ENCODE measurements at regions not wholly inside any gene's neighbourhood (a gene's known extent, or its start where the extent isn't known, plus 50 kb on each side); places are given as distances from the start of the nearest gene placed in this dataset.

- Mint-ChIP-seq H3K36me3 (ENCODE audit: low read depth) (no peaks in the 10 kb centered on the region), H3K4me1 (ENCODE audit: low read depth) (peaks cover 4% of the 10 kb centered on the region), H3K27ac (no peak overlapping the region), H3K4me3 (no peak overlapping the region), H3K27me3 (ENCODE audit: low read depth) (peaks cover 7% of the 10 kb centered on the region), H3K9me3 (ENCODE audit: insufficient read depth) (no peaks in the 10 kb centered on the region)
- CTCF ChIA-PET: interaction anchor here (0.8 to 1.9 kb wide), 4 partner anchors 16 to 185 kb away, joined by 3 to 8 read pairs (median 6); no protein-coding TSS in a partner anchor
- no peak for ATAC-seq
- POLR2A ChIA-PET: no interaction called here
- DNase-seq: no peak
Observed at GRCh38 chr1:183730886-183731573, 73.9 kb upstream of the RGL1 start.

GRCh38 chr1:183730107-183730724, 74.7 kb upstream of the RGL1 start:
- no peaks in the 10 kb centered on the region for H3K9me3 Mint-ChIP-seq (ENCODE audit: insufficient read depth)
- H3K27me3 Mint-ChIP-seq (ENCODE audit: low read depth): peaks cover 7% of the 10 kb centered on the region
- no peak overlapping the region for H3K27ac Mint-ChIP-seq
- ATAC-seq (no peak), DNase-seq (no peak)
- no peaks in the 10 kb centered on the region for H3K36me3 Mint-ChIP-seq (ENCODE audit: low read depth)
- POLR2A ChIA-PET: no interaction called here
- no peak overlapping the region for H3K4me3 Mint-ChIP-seq
- H3K4me1 Mint-ChIP-seq (ENCODE audit: low read depth): peaks cover 4% of the 10 kb centered on the region
- CTCF ChIA-PET: interaction anchor here (1.8 to 1.9 kb wide), 2 partner anchors 76 to 185 kb away, joined by 7 to 8 read pairs; no protein-coding TSS in a partner anchor

- CTCF ChIA-PET: no interaction called here
- H3K4me1 Mint-ChIP-seq (ENCODE audit: low read depth): peaks cover 4% of the 10 kb centered on the region
- ATAC-seq: no peak
- POLR2A ChIA-PET: no interaction called here
- no peaks in the 10 kb centered on the region for H3K9me3 Mint-ChIP-seq (ENCODE audit: insufficient read depth)
- DNase-seq: no peak
- no peaks in the 10 kb centered on the region for H3K27me3 Mint-ChIP-seq (ENCODE audit: low read depth)
- H3K27ac Mint-ChIP-seq: no peak overlapping the region
- H3K4me3 Mint-ChIP-seq: no peak overlapping the region
- no peaks in the 10 kb centered on the region for H3K36me3 Mint-ChIP-seq (ENCODE audit: low read depth)
Observed at GRCh38 chr1:183726825-183727224, 73.7 kb upstream of the APOBEC4 start.

- Mint-ChIP-seq H3K27me3 (ENCODE audit: low read depth) (no peaks in the 10 kb centered on the region), H3K9me3 (ENCODE audit: insufficient read depth) (no peaks in the 10 kb centered on the region), H3K4me3 (no peak overlapping the region), H3K36me3 (ENCODE audit: low read depth) (no peaks in the 10 kb centered on the region), H3K27ac (no peak overlapping the region), H3K4me1 (ENCODE audit: low read depth) (no peaks in the 10 kb centered on the region)
- ChIA-PET CTCF (no interaction called here), POLR2A (no interaction called here)
- DNase-seq (no peak), ATAC-seq (no peak)
Observed at GRCh38 chr1:183724350-183725042, 71.4 kb upstream of the APOBEC4 start.

- Mint-ChIP-seq H3K36me3 (ENCODE audit: low read depth) (no peaks in the 10 kb centered on the region), H3K4me1 (ENCODE audit: low read depth) (no peaks in the 10 kb centered on the region), H3K27me3 (ENCODE audit: low read depth) (no peaks in the 10 kb centered on the region), H3K27ac (no peak overlapping the region), H3K9me3 (ENCODE audit: insufficient read depth) (no peaks in the 10 kb centered on the region), H3K4me3 (no peak overlapping the region)
- CTCF ChIA-PET: interaction anchor here (1.3 kb wide), 1 partner anchor 192 kb away, joined by 4 read pairs; no protein-coding TSS in a partner anchor
- POLR2A ChIA-PET: no interaction called here
- DNase-seq (no peak), ATAC-seq (no peak)
Observed at GRCh38 chr1:183723571-183723970, 70.5 kb upstream of the APOBEC4 start.

- no peaks in the 10 kb centered on the region for H3K27me3 Mint-ChIP-seq (ENCODE audit: low read depth)
- H3K4me3 Mint-ChIP-seq: no peak overlapping the region
- H3K9me3 Mint-ChIP-seq (ENCODE audit: insufficient read depth): no peaks in the 10 kb centered on the region
- ChIA-PET POLR2A (no interaction called here), CTCF (no interaction called here)
- H3K4me1 Mint-ChIP-seq (ENCODE audit: low read depth): no peaks in the 10 kb centered on the region
- ATAC-seq: no peak
- H3K27ac Mint-ChIP-seq: no peak overlapping the region
- no peak for DNase-seq
- no peaks in the 10 kb centered on the region for H3K36me3 Mint-ChIP-seq (ENCODE audit: low read depth)
Observed at GRCh38 chr1:183721041-183721440, 67.9 kb upstream of the APOBEC4 start.

- no peaks in the 10 kb centered on the region for H3K4me1 Mint-ChIP-seq (ENCODE audit: low read depth)
- H3K9me3 Mint-ChIP-seq (ENCODE audit: insufficient read depth): no peaks in the 10 kb centered on the region
- H3K4me3 Mint-ChIP-seq: no peak overlapping the region
- H3K36me3 Mint-ChIP-seq (ENCODE audit: low read depth): no peaks in the 10 kb centered on the region
- ChIA-PET CTCF (interaction anchor here (1.3 to 1.6 kb wide), 2 partner anchors 35 to 64 kb away, joined by 4 read pairs; no protein-coding TSS in a partner anchor), POLR2A (no interaction called here)
- H3K27me3 Mint-ChIP-seq (ENCODE audit: low read depth): no peaks in the 10 kb centered on the region
- no peak overlapping the region for H3K27ac Mint-ChIP-seq
- ATAC-seq: no peak
- no peak for DNase-seq
Observed at GRCh38 chr1:183720028-183720427, 66.9 kb upstream of the APOBEC4 start.

GRCh38 chr1:183719289-183719688, 66.2 kb upstream of the APOBEC4 start:
- POLR2A ChIA-PET: no interaction called here
- H3K27ac Mint-ChIP-seq: no peak overlapping the region
- no peaks in the 10 kb centered on the region for H3K36me3 Mint-ChIP-seq (ENCODE audit: low read depth)
- DNase-seq (no peak), ATAC-seq (no peak)
- H3K4me3 Mint-ChIP-seq: no peak overlapping the region
- no peaks in the 10 kb centered on the region for H3K4me1 Mint-ChIP-seq (ENCODE audit: low read depth)
- CTCF ChIA-PET: interaction anchor here (1.3 to 1.6 kb wide), 2 partner anchors 34 to 64 kb away, joined by 4 read pairs; no protein-coding TSS in a partner anchor
- no peaks in the 10 kb centered on the region for H3K27me3 Mint-ChIP-seq (ENCODE audit: low read depth)
- H3K9me3 Mint-ChIP-seq (ENCODE audit: insufficient read depth): no peaks in the 10 kb centered on the region

GRCh38 chr1:183716286-183716685, 63.2 kb upstream of the APOBEC4 start:
- H3K27me3 Mint-ChIP-seq (ENCODE audit: low read depth): no peaks in the 10 kb centered on the region
- DNase-seq (no peak), ATAC-seq (no peak)
- H3K4me3 Mint-ChIP-seq: no peak overlapping the region
- no peak overlapping the region for H3K27ac Mint-ChIP-seq
- POLR2A ChIA-PET: no interaction called here
- no peaks in the 10 kb centered on the region for H3K9me3 Mint-ChIP-seq (ENCODE audit: insufficient read depth)
- no peaks in the 10 kb centered on the region for H3K36me3 Mint-ChIP-seq (ENCODE audit: low read depth)
- CTCF ChIA-PET: interaction anchor here (1.1 kb wide), 2 partner anchors 61 to 200 kb away, joined by 4 read pairs; no protein-coding TSS in a partner anchor
- no peaks in the 10 kb centered on the region for H3K4me1 Mint-ChIP-seq (ENCODE audit: low read depth)

- Mint-ChIP-seq H3K9me3 (ENCODE audit: insufficient read depth) (no peaks in the 10 kb centered on the region), H3K36me3 (ENCODE audit: low read depth) (no peaks in the 10 kb centered on the region), H3K4me1 (ENCODE audit: low read depth) (no peaks in the 10 kb centered on the region), H3K27ac (no peak overlapping the region), H3K4me3 (no peak overlapping the region), H3K27me3 (ENCODE audit: low read depth) (no peaks in the 10 kb centered on the region)
- CTCF ChIA-PET: interaction anchor here (0.7 to 0.8 kb wide), 2 partner anchors 26 to 56 kb away, joined by 3 to 5 read pairs; no protein-coding TSS in a partner anchor
- no peak for DNase-seq
- no peak for ATAC-seq
- POLR2A ChIA-PET: no interaction called here
Observed at GRCh38 chr1:183711741-183712361, 58.7 kb upstream of the APOBEC4 start.

- Mint-ChIP-seq H3K4me3 (no peak overlapping the region), H3K4me1 (ENCODE audit: low read depth) (no peaks in the 10 kb centered on the region), H3K36me3 (ENCODE audit: low read depth) (no peaks in the 10 kb centered on the region), H3K27me3 (ENCODE audit: low read depth) (no peaks in the 10 kb centered on the region), H3K9me3 (ENCODE audit: insufficient read depth) (no peaks in the 10 kb centered on the region), H3K27ac (no peak overlapping the region)
- no peak for DNase-seq
- ATAC-seq: no peak
- ChIA-PET POLR2A (no interaction called here), CTCF (interaction anchor here (0.7 to 0.8 kb wide), 2 partner anchors 26 to 55 kb away, joined by 3 to 5 read pairs; no protein-coding TSS in a partner anchor)
Observed at GRCh38 chr1:183711165-183711682, 58.1 kb upstream of the APOBEC4 start.
